Endothelial cell (in vitro differentiated cells): ENCODE measurements at regions not wholly inside any gene's neighbourhood (a gene's known extent, or its start where the extent isn't known, plus 50 kb on each side); places are given as distances from the start of the nearest gene placed in this dataset.

Source experiments
- DNase-seq: peaks from one replicate; pipeline ENCODE4 v3.0.0; 2021; ENCODE audit warnings: low spot score
- H3K27ac Mint-ChIP-seq: one replicate; pipeline ENCODE4 v1.8.0; 2021; ENCODE audit warnings: mixed read lengths, inconsistent platforms; ENCODE audit not compliant: unreplicated experiment
- H3K27me3 Mint-ChIP-seq: one replicate; pipeline ENCODE4 v1.8.0; 2021; ENCODE audit warnings: mild to moderate bottlenecking, moderate library complexity, mixed read lengths, inconsistent platforms; ENCODE audit not compliant: unreplicated experiment
- H3K36me3 Mint-ChIP-seq: one replicate; pipeline ENCODE4 v1.8.0; 2021; ENCODE audit warnings: mild to moderate bottlenecking, low read depth, mixed read lengths, inconsistent platforms; ENCODE audit not compliant: unreplicated experiment
- H3K4me1 Mint-ChIP-seq: one replicate; pipeline ENCODE4 v1.8.0; 2021; ENCODE audit warnings: mild to moderate bottlenecking, mixed read lengths, inconsistent platforms; ENCODE audit not compliant: unreplicated experiment
- H3K4me3 Mint-ChIP-seq: one replicate; pipeline ENCODE4 v1.8.0; 2021; ENCODE audit warnings: mild to moderate bottlenecking, mixed read lengths, inconsistent platforms; ENCODE audit not compliant: unreplicated experiment
- H3K9me3 Mint-ChIP-seq: one replicate; pipeline ENCODE4 v1.8.0; 2021; ENCODE audit warnings: mixed read lengths, inconsistent platforms; ENCODE audit not compliant: unreplicated experiment
- TF ChIP-seq, protein P1 (sequence below): fragments of 200-600 bp; sonication (generic); IDR thresholded peaks from one replicate; pipeline ENCODE4 v1.5.0; 2021; ENCODE audit warnings: antibody characterized with exemption; ENCODE audit not compliant: unreplicated experiment

- Mint-ChIP-seq H3K27ac (no peak overlapping the region), H3K9me3 (no peaks in the 10 kb centered on the region), H3K4me3 (no peak overlapping the region), H3K27me3 (no peaks in the 10 kb centered on the region), H3K36me3 (no peaks in the 10 kb centered on the region), H3K4me1 (no peaks in the 10 kb centered on the region)
- TF ChIP-seq, protein P1, sequence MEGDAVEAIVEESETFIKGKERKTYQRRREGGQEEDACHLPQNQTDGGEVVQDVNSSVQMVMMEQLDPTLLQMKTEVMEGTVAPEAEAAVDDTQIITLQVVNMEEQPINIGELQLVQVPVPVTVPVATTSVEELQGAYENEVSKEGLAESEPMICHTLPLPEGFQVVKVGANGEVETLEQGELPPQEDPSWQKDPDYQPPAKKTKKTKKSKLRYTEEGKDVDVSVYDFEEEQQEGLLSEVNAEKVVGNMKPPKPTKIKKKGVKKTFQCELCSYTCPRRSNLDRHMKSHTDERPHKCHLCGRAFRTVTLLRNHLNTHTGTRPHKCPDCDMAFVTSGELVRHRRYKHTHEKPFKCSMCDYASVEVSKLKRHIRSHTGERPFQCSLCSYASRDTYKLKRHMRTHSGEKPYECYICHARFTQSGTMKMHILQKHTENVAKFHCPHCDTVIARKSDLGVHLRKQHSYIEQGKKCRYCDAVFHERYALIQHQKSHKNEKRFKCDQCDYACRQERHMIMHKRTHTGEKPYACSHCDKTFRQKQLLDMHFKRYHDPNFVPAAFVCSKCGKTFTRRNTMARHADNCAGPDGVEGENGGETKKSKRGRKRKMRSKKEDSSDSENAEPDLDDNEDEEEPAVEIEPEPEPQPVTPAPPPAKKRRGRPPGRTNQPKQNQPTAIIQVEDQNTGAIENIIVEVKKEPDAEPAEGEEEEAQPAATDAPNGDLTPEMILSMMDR, result no peak
- DNase-seq, result no peak
Observed at GRCh38 chr2:79253243-79253774, 93.8 kb upstream of the REG3A start.

- Mint-ChIP-seq H3K27me3 (no peaks in the 10 kb centered on the region), H3K4me1 (no peaks in the 10 kb centered on the region), H3K4me3 (no peak overlapping the region), H3K36me3 (no peaks in the 10 kb centered on the region), H3K9me3 (no peaks in the 10 kb centered on the region), H3K27ac (no peak overlapping the region)
- DNase-seq, result no peak
- TF ChIP-seq, protein P1, result no peak
Observed at GRCh38 chr2:79250656-79251055, 91.1 kb upstream of the REG3A start.

GRCh38 chr2:79248776-79249175, 89.2 kb upstream of the REG3A start:
- Mint-ChIP-seq H3K4me3 (no peak overlapping the region), H3K27me3 (no peaks in the 10 kb centered on the region), H3K27ac (no peak overlapping the region), H3K4me1 (peaks cover 6% of the 10 kb centered on the region), H3K9me3 (no peaks in the 10 kb centered on the region), H3K36me3 (no peaks in the 10 kb centered on the region)
- TF ChIP-seq, protein P1, result no peak
- no peak for DNase-seq

- no peaks in the 10 kb centered on the region for H3K36me3 Mint-ChIP-seq
- TF ChIP-seq, protein P1, result peak; percentile 24
- H3K27me3 Mint-ChIP-seq, result no peaks in the 10 kb centered on the region
- no peaks in the 10 kb centered on the region for H3K9me3 Mint-ChIP-seq
- DNase-seq, result peak; percentile 18
- H3K27ac Mint-ChIP-seq, result no peak overlapping the region
- no peak overlapping the region for H3K4me3 Mint-ChIP-seq
- no peaks in the 10 kb centered on the region for H3K4me1 Mint-ChIP-seq
Observed at GRCh38 chr2:79235135-79235534, 75.6 kb upstream of the REG3A start.

DNA sequence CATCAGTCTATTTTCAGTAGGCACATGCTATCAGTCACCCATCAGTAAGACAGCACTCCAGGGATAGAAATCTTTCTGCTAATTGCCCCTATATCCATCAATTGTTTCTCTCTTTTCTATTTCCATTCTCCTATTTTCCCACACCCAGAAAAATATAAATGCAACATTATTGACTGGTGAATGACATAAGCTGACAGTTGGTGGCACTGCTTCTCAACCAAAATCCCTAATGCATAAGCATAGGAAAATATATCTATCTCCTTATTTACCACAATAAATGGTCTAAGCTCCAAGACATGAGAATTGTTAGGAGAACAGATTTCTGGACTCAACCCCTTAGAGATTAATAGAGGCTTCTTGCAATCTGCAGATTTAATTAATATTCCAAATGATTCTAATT, 64.0 kb upstream of the REG3A start:
- no peak for DNase-seq
- Mint-ChIP-seq H3K36me3 (no peaks in the 10 kb centered on the region), H3K4me3 (no peak overlapping the region)

More for the DNA sequence above, 64.0 kb upstream of the REG3A start:
- no peaks in the 10 kb centered on the region for H3K9me3 Mint-ChIP-seq
- TF ChIP-seq, protein P1, result no peak
- H3K27ac Mint-ChIP-seq, result no peak overlapping the region
- H3K4me1 Mint-ChIP-seq, result no peaks in the 10 kb centered on the region
- no peaks in the 10 kb centered on the region for H3K27me3 Mint-ChIP-seq
